ENCODE measurements at regions not wholly inside any gene's neighbourhood (a gene's known extent, or its start where the extent isn't known, plus 50 kb on each side); places are given as distances from the start of the nearest gene placed in this dataset.

- H3K4me2 ChIP-seq: no peak overlapping the region
- H3K27me3 ChIP-seq (ENCODE audit: insufficient read depth, low read depth): no peaks in the 10 kb centered on the region
- H3K79me2 ChIP-seq (ENCODE audit: low read depth): no peaks in the 10 kb centered on the region
- no peak overlapping the region for H2AFZ ChIP-seq
- H3K27ac ChIP-seq: no peak overlapping the region
- no peaks in the 10 kb centered on the region for H3K9me3 ChIP-seq (ENCODE audit: insufficient read depth, low read depth)
- H3K4me3 ChIP-seq: no peak overlapping the region
- H3F3A ChIP-seq (ENCODE audit: insufficient read depth, low read depth): no peaks in the 10 kb centered on the region
- peaks cover 11% of the 10 kb centered on the region for H3K4me1 ChIP-seq (replicated peaks; ENCODE audit: insufficient read depth)
- intact Hi-C loops (cut with micrococcal nuclease; ENCODE audit: unreplicated experiment): no loop called here
- H3K9me2 ChIP-seq (ENCODE audit: insufficient read depth): no peaks in the 10 kb centered on the region
- H4K20me1 ChIP-seq (ENCODE audit: insufficient read depth): no peaks in the 10 kb centered on the region
- ChIA-PET CTCF (no interaction called here), POLR2A (ENCODE audit: unreplicated experiment) (no interaction called here)
- no peaks in the 10 kb centered on the region for H3K36me3 ChIP-seq (ENCODE audit: low read depth)
- no peak for DNase-seq
- TF ChIP-seq CTCF (conservative IDR thresholded peaks at IDR 0.05): no peak
- no peak for TF ChIP-seq EZH2 (IDR thresholded peaks at IDR 0.05; ENCODE audit: low read depth)
- BruUV-seq (replicated peaks): no TSS peak
Measured at GRCh38 chr3:194854206-194854605, 168.5 kb downstream of the FAM43A start.

DNA sequence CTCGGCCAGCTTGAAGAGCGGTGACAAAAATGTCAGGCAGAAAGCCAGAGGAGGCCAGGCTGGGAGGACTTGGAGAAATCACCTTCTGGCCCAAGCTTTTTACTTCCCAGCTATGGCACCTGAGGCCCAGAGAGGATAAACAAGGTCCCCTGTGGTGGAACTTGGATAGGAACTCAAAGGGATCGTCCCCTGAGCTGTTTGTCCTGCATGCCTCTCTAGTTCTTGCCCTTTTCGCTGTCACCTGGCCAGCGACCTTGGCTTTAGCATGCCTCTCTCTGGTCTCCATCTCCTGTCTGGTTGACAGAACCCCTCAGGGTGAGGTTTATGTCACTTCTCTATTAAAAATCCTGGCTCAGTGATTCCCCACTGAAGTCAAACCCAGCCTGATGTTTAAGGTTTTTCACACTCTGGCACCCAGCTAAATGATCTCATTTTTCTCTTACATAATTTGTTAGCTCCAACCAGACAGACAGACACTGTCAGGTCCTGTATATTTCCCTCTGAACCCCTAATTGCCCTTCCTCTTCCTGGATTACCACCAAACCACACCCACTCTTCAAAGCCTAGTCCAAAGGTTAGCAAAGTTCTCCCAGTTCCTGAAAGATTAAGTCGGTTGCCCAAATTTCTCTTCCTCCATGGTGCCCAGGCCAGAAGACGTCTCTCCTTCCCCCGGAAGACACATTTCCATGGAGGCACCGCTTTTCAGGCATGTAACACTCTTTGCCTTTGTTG, 169.1 kb downstream of the FAM43A start:
- Histone ChIP-seq H3K4me3 (no peak overlapping the region), H3K4me2 (no peak overlapping the region), H3K36me3 (ENCODE audit: low read depth) (no peaks in the 10 kb centered on the region), H3K27me3 (ENCODE audit: insufficient read depth, low read depth) (no peaks in the 10 kb centered on the region), H3K79me2 (ENCODE audit: low read depth) (no peaks in the 10 kb centered on the region), H3K9me3 (ENCODE audit: insufficient read depth, low read depth) (no peaks in the 10 kb centered on the region), H4K20me1 (ENCODE audit: insufficient read depth) (no peaks in the 10 kb centered on the region), H3K4me1 (replicated peaks; ENCODE audit: insufficient read depth) (peaks cover 11% of the 10 kb centered on the region), H3K27ac (no peak overlapping the region), H2AFZ (no peak overlapping the region), H3F3A (ENCODE audit: insufficient read depth, low read depth) (no peaks in the 10 kb centered on the region), H3K9me2 (ENCODE audit: insufficient read depth) (no peaks in the 10 kb centered on the region)
- intact Hi-C loops (cut with micrococcal nuclease; ENCODE audit: unreplicated experiment): no loop called here
- DNase-seq: no peak
- BruUV-seq (replicated peaks): no TSS peak
- ChIA-PET CTCF (no interaction called here), POLR2A (ENCODE audit: unreplicated experiment) (interaction anchor here (0.5 kb wide), 1 partner anchor 164 kb away, joined by 6 read pairs; no protein-coding TSS in a partner anchor)
- no peak for TF ChIP-seq EZH2 (IDR thresholded peaks at IDR 0.05; ENCODE audit: low read depth)
- TF ChIP-seq CTCF (conservative IDR thresholded peaks at IDR 0.05): no peak

GRCh38 chr3:194856296-194856695, 170.6 kb downstream of the FAM43A start:
- no peaks in the 10 kb centered on the region for H3F3A ChIP-seq (ENCODE audit: insufficient read depth, low read depth)
- H3K9me2 ChIP-seq (ENCODE audit: insufficient read depth): no peaks in the 10 kb centered on the region
- DNase-seq: no peak
- H3K27me3 ChIP-seq (ENCODE audit: insufficient read depth, low read depth): no peaks in the 10 kb centered on the region
- no peak overlapping the region for H3K4me3 ChIP-seq
- H2AFZ ChIP-seq: no peak overlapping the region
- TF ChIP-seq CTCF (conservative IDR thresholded peaks at IDR 0.05) (no peak), EZH2 (IDR thresholded peaks at IDR 0.05; ENCODE audit: low read depth) (no peak)
- ChIA-PET CTCF (interaction anchor here (0.6 kb wide), 1 partner anchor 87 kb away, joined by 11 read pairs; no protein-coding TSS in a partner anchor), POLR2A (ENCODE audit: unreplicated experiment) (no interaction called here)
- H3K4me1 ChIP-seq (replicated peaks; ENCODE audit: insufficient read depth): peaks cover 11% of the 10 kb centered on the region
- BruUV-seq (replicated peaks): no TSS peak
- H4K20me1 ChIP-seq (ENCODE audit: insufficient read depth): no peaks in the 10 kb centered on the region
- H3K4me2 ChIP-seq: no peak overlapping the region
- no peak overlapping the region for H3K27ac ChIP-seq
- no peaks in the 10 kb centered on the region for H3K79me2 ChIP-seq (ENCODE audit: low read depth)
- H3K9me3 ChIP-seq (ENCODE audit: insufficient read depth, low read depth): no peaks in the 10 kb centered on the region
- intact Hi-C loops (cut with micrococcal nuclease; ENCODE audit: unreplicated experiment): no loop called here
- H3K36me3 ChIP-seq (ENCODE audit: low read depth): no peaks in the 10 kb centered on the region
